ENCODE measurements at regions not wholly inside any gene's neighbourhood (a gene's known extent, or its start where the extent isn't known, plus 50 kb on each side); places are given as distances from the start of the nearest gene placed in this dataset.
"Not testable (repeated sequence)": the region's sequence is repeated elsewhere in the genome, so short reads cannot be mapped to it uniquely, and the experiment has no call there.

DNA sequence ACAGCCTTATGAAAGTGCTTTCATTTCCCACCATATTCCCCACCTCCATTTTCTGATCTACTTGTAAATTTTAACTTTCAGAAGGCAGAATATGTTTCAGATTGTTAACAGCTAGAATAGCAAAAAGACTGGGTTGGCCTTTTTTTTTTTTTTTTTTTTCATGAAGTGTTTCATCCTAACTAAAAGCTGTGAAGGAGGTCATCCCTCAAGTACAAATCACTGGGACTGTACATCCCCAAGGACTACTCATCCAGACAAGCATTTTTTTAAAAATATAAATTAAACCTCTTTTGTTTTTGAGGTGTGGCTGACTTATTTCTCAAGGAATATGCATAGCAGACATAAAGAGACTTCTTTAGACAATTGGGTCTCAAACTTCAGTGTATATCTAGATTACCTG lies 542.1 kb upstream of the TUSC1 start:
- no peak for DNase-seq

DNA sequence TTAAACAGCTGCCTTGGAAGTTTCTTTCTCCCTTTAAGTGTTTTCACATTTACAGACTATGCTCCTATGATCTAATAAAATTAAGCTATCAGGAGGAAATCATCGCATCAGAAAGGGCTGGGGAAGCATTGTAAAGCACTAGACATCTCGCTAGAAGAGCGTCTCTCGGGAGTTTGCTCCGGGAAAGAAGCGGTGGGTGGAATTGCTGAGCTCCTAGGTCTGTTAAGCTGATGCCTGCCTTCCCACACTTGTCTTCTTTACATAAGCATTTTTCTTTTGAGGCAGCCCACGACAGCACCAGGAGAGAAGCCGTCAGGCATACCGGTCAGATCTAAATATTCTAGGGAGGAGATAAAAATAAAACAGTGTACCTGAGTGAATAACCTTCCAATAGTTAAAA lies 541.7 kb upstream of the TUSC1 start:
- DNase-seq = no peak

DNA sequence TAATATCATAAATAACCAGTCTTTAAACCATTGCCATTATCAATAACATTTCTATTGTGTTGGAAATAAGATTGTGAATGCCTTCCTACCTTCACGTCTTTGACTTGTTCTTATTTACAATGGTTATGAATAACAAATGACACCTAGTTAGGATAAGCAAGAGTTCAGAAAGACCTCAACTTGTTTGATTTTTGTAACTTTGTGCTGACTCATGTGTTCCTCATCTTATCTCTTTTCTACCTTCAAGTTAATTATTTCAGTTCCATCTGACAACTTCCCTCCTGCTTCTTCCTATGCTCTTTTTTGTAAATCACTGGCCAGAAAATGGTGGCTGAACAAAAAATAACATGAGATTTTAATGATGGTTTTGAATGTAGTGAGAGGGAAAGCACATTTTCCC lies 538.5 kb upstream of the TUSC1 start:
- no peak for DNase-seq

DNA sequence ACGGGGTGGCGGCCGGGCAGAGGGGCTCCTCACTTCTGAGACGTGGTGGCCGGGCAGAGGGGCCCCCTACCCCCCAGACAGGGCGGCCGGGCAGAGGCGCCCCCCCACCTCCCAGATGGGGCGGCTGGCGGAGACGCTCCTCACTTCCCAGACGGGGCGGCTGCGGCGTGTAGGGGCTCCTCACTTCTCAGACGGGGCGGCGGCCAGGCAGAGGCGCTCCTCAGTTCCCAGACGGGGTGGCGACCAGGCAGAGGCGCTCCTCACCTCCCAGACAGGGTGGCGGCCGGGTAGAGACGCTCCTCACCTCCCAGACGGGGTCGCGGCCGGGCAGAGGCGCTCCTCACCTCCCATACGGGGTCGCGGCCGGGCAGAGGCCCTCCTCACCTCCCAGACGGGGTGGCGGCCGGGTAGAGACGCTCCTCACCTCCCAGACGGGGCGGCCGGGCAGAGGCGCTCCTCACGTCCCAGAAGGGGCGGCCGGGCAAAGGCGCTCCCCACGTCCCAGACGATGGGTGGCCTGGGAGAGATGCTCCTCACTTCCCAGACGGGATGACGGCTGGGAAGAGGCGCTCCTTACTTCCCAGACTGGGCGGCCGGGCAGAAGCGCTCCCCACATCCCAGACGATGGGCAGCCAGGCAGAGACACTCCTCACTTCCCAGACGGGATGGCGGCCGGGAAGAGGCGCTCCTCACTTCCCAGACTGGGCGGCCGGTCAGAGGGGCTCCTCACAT lies 536.6 kb upstream of the TUSC1 start:
- not testable (repeated sequence) for DNase-seq

DNA sequence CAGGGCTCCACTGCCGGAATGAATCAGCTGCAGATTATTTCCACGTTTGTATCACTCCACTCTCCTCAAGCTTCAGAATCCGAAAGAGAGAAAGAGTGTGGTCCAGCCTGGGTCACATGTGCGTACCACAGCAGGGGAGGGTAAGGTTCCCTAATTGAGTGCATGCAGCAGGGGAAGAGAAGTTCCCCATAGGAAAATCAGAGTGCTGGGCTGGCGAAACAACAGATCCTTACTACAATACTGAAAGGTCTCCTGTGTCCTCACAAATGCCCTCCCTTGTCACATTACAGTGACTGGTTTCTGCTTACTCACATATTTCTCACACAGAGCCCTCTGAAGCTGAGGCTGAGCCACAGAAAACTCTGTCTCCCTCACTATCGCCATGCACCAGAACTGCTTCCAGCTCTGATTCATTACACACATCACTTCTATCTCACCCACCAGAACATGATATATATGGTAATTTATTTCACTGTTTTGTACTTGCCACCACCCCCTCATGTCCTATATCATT lies 532.2 kb upstream of the TUSC1 start:
- DNase-seq = no peak

DNA sequence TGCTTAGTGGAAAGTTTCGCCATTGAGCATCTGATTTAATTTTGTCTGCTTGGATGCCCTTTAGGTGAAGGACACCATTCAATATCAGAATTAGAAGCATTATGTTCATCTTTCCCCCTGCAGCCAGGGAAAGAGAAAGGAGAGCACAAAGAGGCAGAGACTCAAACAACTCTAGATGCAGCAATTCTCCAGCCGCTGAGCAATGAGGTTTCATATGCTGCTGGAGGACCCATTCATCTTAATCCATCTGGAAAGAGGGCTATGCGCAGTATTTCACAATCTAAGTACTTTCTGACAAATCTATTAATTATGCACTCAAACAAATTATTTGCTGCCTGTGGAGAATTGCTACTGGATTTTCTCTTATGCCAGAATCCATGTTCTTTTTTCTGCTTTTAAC lies 527.0 kb upstream of the TUSC1 start:
- DNase-seq = no peak

DNA sequence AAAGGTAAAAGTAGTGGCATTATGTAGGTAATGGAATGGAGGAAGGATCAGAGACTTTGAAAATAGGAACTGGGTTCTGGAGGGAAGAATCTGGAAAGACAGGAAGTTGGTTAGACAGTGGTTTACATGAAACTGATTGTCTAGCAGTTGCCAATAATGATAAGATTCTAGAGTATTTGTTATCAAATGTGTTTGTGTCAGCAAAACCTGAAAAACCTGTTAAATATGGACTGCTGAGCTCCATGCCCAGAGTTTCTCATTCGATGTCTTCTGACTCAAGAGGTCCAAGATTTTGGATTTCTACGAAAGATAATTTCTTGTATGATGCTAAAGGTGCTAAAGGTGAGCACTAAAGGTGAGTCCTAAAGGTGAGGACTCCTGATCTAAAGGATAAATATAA lies 515.0 kb upstream of the TUSC1 start:
- no peak for DNase-seq

DNA sequence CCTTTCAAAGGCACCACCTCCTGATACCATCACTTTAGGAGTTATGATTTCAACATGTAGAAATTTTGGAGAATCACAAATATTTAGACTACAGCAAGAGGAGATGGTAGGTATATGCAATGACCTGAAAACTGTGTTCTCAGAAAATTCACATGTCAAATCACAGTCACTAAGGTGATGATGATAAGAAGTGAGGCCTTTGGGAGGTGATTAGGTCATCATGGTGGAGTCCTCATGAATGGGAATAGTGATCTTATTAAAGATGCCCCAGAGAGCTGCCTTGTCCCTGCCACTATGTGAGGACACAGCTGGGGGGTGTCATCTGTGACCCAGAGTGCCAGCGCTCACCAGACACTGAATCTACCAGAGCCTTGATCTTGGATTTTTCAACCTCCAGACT lies 513.5 kb upstream of the TUSC1 start:
- no peak for DNase-seq

DNA sequence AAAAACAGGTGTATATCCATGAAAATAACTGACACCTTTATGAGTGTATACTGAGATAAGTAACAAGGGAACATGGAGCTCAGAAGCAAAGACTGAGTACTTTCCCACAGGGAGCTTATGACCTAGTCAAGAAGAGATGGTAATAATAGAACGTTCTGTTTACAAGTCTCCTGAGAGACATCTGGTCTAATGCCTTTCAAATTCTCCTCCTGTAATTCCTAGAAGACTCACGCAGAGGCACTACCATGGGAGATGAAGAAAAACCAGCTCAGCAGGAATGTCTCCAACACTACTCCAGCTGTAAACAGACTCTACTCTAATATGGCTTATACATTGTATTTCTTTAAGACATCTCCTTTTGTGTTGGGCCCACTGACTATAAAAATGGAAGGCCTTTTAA lies 503.6 kb upstream of the TUSC1 start:
- DNase-seq = no peak

DNA sequence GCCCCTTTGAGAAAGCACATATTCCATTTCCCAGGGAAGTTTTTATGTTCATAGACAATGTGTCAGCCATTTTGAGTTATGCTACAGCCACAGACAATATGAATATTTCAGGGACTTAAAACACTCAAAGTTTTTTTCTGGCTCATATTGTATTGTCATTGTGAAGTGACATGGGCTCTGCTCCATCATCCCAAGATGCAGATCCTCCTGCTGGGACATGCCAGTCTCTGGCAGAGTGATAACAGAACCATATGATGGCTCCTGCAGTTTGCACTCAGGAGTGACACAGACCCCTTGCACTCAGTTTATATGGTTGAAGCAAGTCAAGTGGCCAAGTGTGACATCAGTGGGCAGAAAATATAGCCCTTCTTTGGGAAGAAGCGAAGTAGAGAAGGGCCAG lies 498.4 kb upstream of the TUSC1 start:
- no peak for DNase-seq

DNA sequence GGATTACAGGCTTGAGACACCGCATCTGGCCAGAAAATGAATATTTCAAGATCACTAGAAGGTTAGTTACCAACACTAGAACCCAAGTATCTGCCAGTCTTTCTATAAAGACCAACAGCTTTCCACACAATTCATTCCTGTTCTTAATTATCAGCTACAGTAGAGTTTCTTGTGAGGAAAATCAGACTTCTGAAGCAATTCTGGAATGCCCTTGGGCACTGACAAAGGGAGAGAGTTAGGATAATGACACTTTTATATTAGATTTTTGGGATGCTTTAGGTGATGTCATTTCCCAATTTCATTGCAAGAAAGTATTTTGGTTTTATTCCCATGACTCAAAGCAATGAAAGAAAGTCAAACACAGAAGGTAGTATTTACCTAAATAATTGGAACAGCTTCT lies 497.0 kb upstream of the TUSC1 start:
- DNase-seq = no peak

DNA sequence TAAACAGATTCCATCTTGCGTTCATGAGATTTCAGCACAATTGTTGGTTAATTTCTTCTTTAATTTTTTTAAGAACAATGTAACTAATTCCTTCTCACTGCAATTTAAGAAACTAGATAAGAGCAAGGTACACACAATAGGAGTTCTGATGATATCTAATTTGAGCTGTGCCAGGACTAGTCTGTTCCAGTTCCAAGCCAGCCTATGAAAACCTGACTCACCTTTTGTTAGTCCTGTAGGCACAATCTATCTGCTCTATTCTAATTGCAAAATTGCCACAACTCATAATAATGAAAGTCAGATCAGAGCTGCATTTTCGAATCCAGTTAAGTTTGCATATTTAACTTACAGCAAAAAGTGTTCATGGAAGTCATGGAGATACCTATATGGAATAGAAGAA lies 494.1 kb upstream of the TUSC1 start:
- DNase-seq = no peak

DNA sequence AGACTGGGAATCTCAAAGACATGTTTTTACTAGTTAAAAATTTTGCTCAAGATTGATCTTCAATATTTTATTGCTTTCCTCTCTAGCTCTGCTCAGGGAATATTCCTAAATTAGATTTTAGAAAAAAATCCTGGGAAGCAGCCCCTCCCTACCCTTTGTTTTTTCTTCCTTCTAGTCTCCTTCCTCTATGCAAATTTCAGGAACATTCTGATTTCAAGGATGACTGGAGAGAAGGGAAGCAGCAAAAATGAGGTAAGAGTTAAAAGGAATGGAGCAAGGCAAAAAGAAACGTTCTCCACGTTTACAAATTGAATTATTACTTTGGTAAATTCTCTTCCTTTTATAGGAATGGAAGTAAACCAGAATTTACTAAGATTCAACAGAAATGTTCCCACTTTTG lies 493.4 kb upstream of the TUSC1 start:
- DNase-seq = no peak

DNA sequence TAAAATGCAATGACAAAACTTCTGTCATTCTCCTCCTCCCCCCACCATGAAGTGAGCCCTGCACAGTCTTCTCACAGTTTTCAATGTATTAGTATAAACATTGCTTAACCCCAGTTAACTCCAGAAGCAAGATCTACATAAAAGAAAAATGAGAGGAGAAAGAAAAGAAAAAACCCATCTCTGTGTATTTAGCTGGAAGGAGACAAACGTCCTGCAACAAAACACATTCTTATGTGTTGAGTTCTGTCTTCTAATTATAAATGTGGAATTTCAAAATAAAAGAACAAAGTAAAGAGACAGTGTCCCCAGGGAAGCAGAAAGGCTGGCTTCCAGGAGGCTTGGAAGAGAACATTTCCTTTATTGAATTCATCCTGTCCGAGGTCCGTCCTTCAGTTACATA lies 491.9 kb upstream of the TUSC1 start:
- no peak for DNase-seq

DNA sequence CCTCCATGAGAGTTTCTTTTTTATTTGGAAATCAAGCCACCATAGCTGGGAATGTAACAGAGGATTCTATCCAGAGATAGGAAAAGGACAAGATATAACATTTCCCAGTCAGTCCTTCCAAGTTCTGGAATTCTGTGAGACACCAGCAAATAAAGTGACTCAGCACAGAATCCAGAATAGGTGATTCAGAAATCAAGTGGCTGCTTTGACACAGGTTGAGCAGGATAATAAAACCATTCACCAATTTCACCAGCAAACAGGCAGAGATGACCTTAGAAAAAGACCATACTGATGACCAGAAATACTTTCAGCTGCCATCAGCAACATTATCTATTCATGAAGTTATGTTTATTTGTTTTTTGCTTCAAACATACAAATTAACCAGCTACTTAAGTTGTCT lies 491.5 kb upstream of the TUSC1 start:
- no peak for DNase-seq

DNA sequence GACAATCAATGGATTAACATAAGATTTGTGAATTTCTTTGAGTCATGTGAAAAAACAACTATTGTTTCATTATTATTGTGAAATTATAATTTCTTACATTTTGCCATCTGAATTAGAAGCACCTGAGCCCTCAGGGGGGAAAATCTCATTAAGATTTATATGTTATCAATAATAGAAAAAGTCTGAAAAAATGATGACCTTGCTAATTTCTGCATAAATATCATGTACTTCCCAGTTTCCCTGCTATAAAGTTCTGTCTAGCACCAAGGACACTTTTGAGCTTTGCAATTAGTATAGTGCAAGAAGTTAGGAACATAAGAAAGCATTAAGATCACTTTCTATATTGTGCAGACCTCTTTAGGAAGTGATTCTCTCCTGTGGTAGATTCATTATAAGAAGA lies 488.3 kb upstream of the TUSC1 start:
- no peak for DNase-seq

DNA sequence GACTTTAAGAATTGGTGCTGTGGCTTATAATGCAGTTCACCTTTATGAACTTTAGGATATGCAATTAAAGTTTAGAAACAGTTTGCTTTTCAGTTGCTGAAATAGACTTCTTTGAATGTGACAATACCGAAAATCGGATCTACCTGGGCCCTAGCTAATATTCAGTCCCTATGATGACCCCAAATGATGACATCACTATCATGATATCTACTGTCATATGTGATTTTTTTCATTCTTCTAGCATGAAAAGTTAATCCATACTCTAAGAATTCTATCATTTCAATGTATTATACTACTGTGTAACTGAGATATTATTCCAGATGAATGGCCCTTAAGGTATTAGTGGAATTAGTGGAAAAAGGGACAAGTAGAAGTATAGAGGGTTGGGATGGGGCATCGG lies 487.2 kb upstream of the TUSC1 start:
- DNase-seq = no peak

DNA sequence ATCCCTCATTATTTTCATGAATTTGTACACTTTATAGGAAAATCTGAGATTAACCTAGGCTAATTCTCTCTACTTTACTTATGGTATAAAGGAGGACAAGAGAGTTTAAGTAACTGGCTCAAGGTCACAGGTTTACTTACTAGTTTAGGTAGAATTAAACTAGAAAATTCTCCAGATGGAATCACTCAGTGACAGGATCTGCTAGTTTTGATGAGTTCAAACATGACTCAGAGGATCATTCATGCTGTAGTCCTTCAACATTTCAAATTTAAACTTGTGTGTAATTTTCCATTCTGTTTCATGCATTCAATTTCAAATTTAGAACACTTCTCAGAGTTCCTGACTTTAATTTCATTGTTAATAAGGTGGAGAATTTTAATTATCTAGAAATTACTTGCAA lies 485.7 kb upstream of the TUSC1 start:
- no peak for DNase-seq

DNA sequence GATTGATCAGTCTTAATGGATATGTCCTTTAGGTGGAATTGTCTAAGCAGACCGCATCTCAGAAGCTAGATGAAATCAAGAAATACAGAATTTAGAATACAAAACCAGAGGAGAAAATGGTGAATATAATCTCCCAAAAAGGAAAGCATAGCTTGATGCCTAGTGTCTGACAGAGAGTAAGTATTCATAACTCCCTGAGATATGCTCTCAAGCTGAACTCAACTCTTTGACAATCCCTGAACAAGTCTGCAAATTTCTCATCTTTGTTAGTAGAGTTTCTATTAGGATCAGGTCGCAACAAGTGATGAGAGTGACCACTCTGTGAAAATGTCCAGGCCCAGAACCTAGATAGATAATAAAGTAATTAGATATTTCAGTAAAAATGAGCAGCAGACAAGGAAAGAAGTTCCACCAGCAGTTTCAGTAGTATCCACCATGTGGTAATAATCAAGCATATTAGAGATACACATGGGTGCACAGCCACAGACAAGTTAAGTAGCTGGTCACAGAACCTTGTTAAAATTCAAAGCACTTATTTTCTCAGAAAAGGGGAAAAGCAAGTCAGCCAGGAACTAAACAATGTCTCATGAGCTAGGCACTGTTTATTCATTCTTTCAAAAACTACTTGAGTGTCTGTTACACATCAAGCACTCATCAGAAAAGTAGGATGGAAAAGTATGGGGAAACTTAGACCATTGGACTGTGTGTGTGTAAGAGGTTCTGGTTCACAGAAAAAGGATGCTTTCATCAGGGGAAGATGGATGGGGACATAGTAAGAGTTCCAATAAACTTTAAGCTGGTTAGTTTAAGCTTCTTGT lies 481.5 kb upstream of the TUSC1 start:
- no peak for DNase-seq

DNA sequence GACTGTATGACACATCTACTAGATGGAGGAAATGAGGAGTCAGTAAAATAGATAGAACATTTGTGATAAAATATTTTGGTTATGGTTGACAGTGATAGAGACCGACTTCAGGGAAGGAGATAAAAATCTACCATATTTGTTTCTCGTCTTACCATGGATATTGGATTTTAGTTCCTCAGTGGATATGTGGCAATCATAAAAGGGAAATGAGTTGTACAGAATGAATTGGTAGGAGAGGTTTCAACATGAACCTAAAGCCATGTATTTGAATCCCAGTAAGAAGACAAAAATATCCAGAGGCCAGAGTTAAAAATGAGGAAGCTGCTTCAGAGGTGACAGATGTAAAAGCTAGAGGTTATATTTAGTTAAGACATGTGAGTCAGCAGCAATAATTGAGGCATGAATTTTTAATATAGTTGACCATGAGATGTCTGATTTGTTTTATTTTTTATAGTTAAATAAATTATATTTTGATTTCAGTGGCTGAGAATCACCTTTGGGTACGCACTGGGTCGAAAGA lies 480.4 kb upstream of the TUSC1 start:
- DNase-seq = no peak

DNA sequence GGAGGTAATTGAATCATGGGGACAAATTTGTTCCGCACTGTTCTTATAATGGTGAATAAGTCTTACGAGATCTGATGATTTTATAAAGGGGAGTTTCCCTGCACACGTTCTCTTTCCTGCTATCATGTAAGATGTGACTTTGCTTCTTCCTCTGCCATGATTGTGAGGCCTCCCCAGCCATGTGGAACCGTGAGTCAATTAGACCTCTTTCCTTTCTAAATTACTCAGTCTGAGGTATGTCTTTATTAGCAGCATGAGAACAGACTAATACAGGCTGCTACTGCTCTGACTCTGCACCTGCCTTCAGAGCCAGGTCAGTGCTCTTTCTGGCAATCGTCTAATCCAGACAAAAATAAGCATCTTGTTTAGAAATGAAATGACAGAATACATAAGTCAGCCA lies 479.2 kb upstream of the TUSC1 start:
- no peak for DNase-seq

DNA sequence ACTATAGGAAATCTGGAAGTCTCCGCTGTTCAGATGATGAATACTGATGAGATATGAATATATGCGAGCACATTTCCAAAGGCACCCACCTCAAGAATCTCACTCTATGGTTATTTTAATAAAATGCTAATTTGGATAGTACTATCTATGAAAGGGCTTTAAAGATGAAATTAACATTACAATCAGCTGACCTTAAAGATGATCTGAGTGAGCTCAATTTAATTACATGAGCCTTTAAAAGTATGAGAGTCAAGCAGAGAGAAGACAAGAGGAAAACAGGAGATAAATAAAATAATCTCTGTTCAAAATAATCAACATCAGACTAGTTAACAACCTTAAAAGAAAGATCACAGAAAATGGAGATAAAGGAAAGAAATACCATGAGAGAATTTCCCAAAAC lies 474.1 kb upstream of the TUSC1 start:
- DNase-seq = no peak

DNA sequence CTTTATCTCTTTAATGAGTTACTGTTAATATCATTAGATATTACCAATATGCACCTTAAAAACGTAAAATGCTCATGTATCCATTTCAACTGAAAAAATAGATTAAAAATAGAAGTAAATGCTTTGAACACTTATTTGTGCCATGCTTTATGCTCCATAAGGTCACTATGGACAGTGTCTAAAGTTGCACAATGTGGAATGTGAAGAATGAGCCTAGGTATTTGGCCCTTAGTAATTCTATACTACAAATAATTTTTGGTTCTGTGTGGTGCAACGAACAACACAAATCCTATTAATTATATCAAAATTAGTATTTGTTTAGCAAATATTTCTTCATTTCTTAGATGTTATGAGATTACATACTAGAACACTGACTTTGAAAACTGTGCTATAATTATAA lies 469.9 kb upstream of the TUSC1 start:
- no peak for DNase-seq

DNA sequence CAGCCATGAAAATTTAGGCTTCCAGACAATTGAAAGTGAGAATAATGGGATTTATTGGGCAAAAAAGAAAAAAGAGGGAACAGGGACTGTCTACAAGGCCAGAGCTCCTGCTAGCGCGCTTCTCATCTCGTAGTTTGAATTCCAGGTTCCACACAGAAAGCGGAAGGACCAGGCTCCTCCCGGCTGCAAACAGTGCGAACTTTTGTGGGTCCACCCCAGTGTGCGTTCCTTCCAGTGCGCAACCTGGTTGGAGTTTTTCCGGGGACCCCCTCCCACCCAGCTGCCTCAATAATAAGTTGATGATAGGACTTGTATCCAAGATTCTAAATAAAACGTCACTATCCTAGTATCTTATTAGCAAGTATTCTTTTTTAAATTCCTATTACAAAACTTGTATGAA lies 467.7 kb upstream of the TUSC1 start:
- no peak for DNase-seq
